ENCODE measurements at regions not wholly inside any gene's neighbourhood (a gene's known extent, or its start where the extent isn't known, plus 50 kb on each side); places are given as distances from the start of the nearest gene placed in this dataset. TPM values are rescaled to one million over a fixed set of nuclear protein-coding genes. Genes with fewer than 3 reads are reported as not detected.
"Not testable (repeated sequence)": the region's sequence is repeated elsewhere in the genome, so short reads cannot be mapped to it uniquely, and the experiment has no call there.

DNA sequence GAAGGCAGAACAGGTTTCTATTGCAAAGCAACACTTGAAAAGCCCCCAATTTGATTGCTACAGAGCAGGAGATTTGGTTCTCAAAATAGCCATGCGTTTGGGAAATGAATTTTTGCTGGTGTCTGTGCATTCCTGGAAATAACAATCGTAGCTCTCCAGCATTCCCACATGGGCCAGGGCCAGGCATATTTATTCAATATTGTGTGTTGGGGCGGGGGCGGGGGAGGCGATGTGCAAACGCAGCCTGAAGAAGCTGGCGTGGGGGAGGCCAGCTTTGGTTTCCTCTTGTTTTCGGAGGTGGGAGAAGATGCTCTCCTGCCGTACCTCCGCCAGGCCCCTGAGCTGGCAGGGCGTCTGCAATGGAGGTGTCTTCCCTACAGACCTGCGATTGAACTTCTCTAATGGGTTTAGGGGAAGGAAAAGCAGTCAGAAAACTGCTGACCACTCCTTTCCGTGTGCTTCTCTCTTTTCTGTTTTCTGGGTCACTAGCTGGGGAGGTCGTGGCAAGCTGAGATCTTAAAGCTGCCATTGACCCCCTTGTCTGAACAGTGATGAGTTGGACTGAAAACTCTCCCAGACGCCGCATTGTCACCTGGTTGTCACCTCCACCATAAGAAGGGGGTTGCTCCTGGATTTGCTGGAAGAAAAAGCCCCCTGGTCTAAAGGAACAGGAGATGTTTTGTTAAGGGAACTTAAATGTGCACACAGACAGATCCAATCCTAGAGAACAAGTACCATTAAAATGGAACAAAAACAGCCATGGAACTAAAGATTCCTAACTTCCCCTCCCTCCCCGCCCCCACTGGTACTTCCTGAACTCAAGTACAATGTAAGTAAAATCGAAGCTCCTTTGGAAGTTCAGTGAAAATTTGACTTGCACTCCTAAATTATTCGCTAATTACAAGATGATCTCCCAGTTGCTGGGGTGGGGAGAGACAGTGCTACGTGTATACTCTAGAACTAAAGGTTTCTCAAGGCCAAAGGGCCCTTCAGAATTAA, 56.4 kb upstream of the HABP2 start:
- no peak for DNase-seq

DNA sequence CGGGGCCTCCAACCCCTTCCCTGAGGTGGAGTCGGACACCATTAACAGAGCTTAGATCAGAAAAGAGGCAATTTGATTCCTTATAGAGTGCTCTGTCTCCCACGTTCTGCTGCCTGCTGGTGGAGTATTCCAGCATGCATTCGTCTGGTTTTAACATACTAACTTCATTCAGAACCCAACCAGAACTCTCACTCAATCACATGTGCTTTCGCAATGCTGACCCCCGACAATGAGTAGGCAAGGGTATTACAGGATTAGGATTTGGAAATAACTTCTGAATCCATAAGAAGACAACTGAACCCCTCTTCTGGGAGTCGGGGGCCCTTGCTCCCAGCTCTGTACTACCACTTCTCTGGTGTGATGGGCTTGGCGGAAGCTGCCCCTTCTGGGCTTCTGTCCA, 55.7 kb upstream of the HABP2 start:
- DNase-seq, result no peak

DNA sequence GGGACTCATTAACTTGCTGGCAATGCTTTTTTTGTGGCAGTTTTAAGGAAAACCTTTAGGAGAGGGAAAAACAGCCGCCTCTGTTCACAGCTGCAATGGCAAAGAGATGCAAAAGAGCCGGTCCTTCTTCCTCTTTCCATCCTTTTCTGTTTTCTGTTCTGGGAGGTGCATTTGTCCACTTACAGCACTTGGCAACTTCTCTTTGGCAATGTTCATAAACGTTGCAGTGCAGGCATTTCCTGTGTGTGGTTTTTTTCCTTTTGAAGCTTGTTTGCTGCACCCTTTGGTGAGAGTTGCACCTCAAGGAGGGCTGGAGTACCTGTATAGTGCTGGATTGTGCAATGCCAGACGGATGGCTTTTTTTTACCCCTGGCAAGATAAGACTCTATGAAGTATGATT, 53.9 kb upstream of the HABP2 start:
- no peak for DNase-seq

DNA sequence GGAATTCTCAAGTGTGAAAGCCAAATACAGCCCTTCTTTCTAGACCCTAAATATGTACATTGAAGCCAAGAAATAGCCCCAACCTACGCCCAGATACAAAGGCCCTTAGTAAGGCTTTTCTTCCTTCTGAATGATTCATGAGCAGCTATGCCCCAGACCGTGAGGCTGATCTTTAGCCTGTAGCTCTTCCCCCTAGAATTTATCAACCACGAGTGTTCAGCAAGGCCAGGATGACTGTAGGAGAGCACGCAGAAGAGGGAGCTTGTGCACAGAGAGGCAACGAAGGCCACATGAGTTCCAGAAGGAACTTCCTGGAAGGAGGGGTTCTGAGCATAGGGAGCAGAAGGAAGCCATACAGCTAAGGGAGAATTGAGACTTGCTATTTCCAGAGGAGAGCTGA, 53.0 kb upstream of the HABP2 start:
- DNase-seq, result no peak

GRCh38 chr10:113501031-113501430, 51.8 kb upstream of the HABP2 start:
- DNase-seq, result not testable (repeated sequence)

Small RNA genes lying in the stretch of these regions (small RNA-seq; reads per million reads assigned to genes)
- not detected for gene RNU7-165P
